ENCODE measurements at regions not wholly inside any gene's neighbourhood (a gene's known extent, or its start where the extent isn't known, plus 50 kb on each side); places are given as distances from the start of the nearest gene placed in this dataset.

- Histone ChIP-seq H3K36me3 (ENCODE audit: control insufficient read depth in 2 of 2, extremely low read depth in 1 of 2, insufficient read depth in 2 of 2, low read length in 2 of 2) (no peaks in the 10 kb centered on the region), H2AFZ (ENCODE audit: control insufficient read depth, low read length) (no peak overlapping the region), H3K4me3 (ENCODE audit: control insufficient read depth in 2 of 3, extremely low read depth in 1 of 3, insufficient read depth in 2 of 3, low read depth in 1 of 3, low read length in 3 of 3) (no peak overlapping the region), H3K9ac (ENCODE audit: control insufficient read depth, extremely low read depth, insufficient read depth, low read length) (no peak overlapping the region), H3K9me1 (ENCODE audit: control insufficient read depth, extremely low read depth, insufficient read depth, low read length) (no peaks in the 10 kb centered on the region), H3K4me1 (ENCODE audit: control insufficient read depth, extremely low read depth, insufficient read depth, low read length) (peaks cover 15% of the 10 kb centered on the region), H3K4me2 (ENCODE audit: control insufficient read depth, extremely low read depth, insufficient read depth, low read depth, low read length) (no peak overlapping the region), H3K9me3 (ENCODE audit: control insufficient read depth, low read depth, low read length) (no peaks in the 10 kb centered on the region), H3K27me3 (ENCODE audit: control insufficient read depth, extremely low read depth, insufficient read depth, low read length) (no peaks in the 10 kb centered on the region), H4K20me1 (ENCODE audit: control insufficient read depth, extremely low read depth, insufficient read depth, low read length) (no peaks in the 10 kb centered on the region), H3K27ac (ENCODE audit: control insufficient read depth, insufficient read depth, low read length) (no peak overlapping the region), H3K79me2 (ENCODE audit: control insufficient read depth, insufficient read depth, low read length) (no peaks in the 10 kb centered on the region)
- FAIRE-seq (no peak), DNase-seq (ENCODE audit: low read depth, low spot score) (no peak)
- TF ChIP-seq CTCF (optimal IDR thresholded peaks at IDR 0.05 in 1 of 3, IDR thresholded peaks at IDR 0.05 in 1 of 3, conservative IDR thresholded peaks at IDR 0.05 in 1 of 3; ENCODE audit: extremely low read depth in 1 of 3, insufficient read depth in 2 of 3, low read length in 3 of 3) (no peak), EZH2 (IDR thresholded peaks at IDR 0.05; ENCODE audit: low read length) (no peak)
- dilution Hi-C loops (cut with MboI; ENCODE audit: extremely low pct_ligation_motif_present, low sequenced_read_pairs) = no loop called here
Measured at GRCh38 chr4:13912966-13913365, 285.4 kb upstream of the BOD1L1 start.

GRCh38 chr4:13917015-13917414 is 289.5 kb upstream of the BOD1L1 start:
- Histone ChIP-seq H3K4me1 (ENCODE audit: control insufficient read depth, extremely low read depth, insufficient read depth, low read length) (peaks cover 40% of the 10 kb centered on the region), H3K27ac (ENCODE audit: control insufficient read depth, insufficient read depth, low read length) (no peak overlapping the region), H3K79me2 (ENCODE audit: control insufficient read depth, insufficient read depth, low read length) (no peaks in the 10 kb centered on the region), H3K9me1 (ENCODE audit: control insufficient read depth, extremely low read depth, insufficient read depth, low read length) (no peaks in the 10 kb centered on the region), H3K27me3 (ENCODE audit: control insufficient read depth, extremely low read depth, insufficient read depth, low read length) (no peaks in the 10 kb centered on the region), H3K36me3 (ENCODE audit: control insufficient read depth in 2 of 2, extremely low read depth in 1 of 2, insufficient read depth in 2 of 2, low read length in 2 of 2) (no peaks in the 10 kb centered on the region), H2AFZ (ENCODE audit: control insufficient read depth, low read length) (no peak overlapping the region), H4K20me1 (ENCODE audit: control insufficient read depth, extremely low read depth, insufficient read depth, low read length) (no peaks in the 10 kb centered on the region), H3K4me3 (ENCODE audit: control insufficient read depth in 2 of 3, extremely low read depth in 1 of 3, insufficient read depth in 2 of 3, low read depth in 1 of 3, low read length in 3 of 3) (no peak overlapping the region), H3K9me3 (ENCODE audit: control insufficient read depth, low read depth, low read length) (no peaks in the 10 kb centered on the region), H3K9ac (ENCODE audit: control insufficient read depth, extremely low read depth, insufficient read depth, low read length) (no peak overlapping the region), H3K4me2 (ENCODE audit: control insufficient read depth, extremely low read depth, insufficient read depth, low read depth, low read length) (no peak overlapping the region)
- no peak for DNase-seq (ENCODE audit: low read depth, low spot score)
- no peak for FAIRE-seq
- dilution Hi-C loops (cut with MboI; ENCODE audit: extremely low pct_ligation_motif_present, low sequenced_read_pairs) = no loop called here
- TF ChIP-seq EZH2 (IDR thresholded peaks at IDR 0.05; ENCODE audit: low read length) = no peak
- TF ChIP-seq CTCF (optimal IDR thresholded peaks at IDR 0.05 in 1 of 3, IDR thresholded peaks at IDR 0.05 in 1 of 3, conservative IDR thresholded peaks at IDR 0.05 in 1 of 3; ENCODE audit: extremely low read depth in 1 of 3, insufficient read depth in 2 of 3, low read length in 3 of 3) = no peak
